ENCODE measurements at regions not wholly inside any gene's neighbourhood (a gene's known extent, or its start where the extent isn't known, plus 50 kb on each side); places are given as distances from the start of the nearest gene placed in this dataset.
"Not testable (repeated sequence)": the region's sequence is repeated elsewhere in the genome, so short reads cannot be mapped to it uniquely, and the experiment has no call there.

DNA sequence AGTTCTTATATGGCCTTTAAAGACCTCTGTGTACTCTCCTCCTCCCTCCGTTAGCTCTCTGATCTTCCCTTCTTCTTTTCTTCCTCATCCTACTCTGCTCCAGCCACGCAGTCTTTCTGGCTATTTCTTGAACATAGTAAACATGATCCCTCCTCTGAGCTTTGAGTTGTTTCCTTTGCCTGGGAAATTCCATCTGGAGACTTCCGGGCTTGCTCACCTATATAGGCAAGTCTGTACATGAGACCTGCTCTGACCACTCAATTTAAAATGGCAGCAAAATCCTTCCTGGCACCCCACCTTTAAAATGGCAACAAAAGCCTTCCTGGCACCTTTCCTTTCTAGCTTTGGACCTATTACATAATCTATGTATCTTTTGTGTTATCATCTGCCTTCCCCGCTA, 517.6 kb downstream of the TTLL7 start:
- H3K36me3 ChIP-seq; H3K4me3 ChIP-seq; H3K27me3 ChIP-seq; DNase-seq (ENCODE audit: extremely low spot score); H3K9me3 ChIP-seq; H3K27ac ChIP-seq (replicated peaks in 1 of 4); H3K4me1 ChIP-seq; intact Hi-C loops (cut with DNase I): not testable (repeated sequence)
- WGBS = 95% methylated on average over 3 of the region's 4 CpGs

DNA sequence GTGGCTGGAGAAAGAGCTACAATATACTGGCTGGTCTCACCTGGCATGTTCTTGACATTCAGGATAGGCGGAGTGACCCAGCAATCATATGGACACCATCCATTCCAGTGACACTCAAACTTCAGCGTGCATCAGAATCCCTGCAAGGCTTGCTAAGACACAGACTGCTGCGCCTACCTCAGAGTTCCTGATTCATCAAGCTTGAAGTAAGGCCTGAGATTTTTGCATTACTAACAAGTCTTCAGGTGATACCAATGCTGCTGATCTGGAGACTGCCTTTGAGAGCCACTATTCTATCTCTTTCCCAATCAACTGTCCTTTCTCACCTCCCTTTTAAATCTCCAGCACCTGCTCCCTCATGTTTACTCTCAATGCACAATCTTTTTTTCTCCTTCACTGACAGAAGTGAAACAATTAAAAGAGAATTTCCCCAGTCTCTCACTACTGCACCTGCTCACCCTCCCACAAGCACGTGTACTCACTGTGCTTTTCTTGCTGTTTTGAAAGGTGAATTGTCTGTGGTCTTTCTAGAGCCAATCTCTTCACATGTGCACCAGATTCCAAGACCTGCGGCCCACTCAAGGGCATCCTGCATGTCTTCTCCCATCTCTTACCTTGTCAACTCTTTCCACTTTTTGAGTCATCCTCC, 519.2 kb downstream of the TTLL7 start:
- H3K36me3 ChIP-seq; H3K9me3 ChIP-seq; H3K27ac ChIP-seq (replicated peaks in 1 of 4); H3K27me3 ChIP-seq; H3K4me1 ChIP-seq; DNase-seq (ENCODE audit: extremely low spot score); intact Hi-C loops (cut with DNase I); H3K4me3 ChIP-seq: not testable (repeated sequence)
- 94% methylated on average over 4 of the region's 5 CpGs for WGBS

DNA sequence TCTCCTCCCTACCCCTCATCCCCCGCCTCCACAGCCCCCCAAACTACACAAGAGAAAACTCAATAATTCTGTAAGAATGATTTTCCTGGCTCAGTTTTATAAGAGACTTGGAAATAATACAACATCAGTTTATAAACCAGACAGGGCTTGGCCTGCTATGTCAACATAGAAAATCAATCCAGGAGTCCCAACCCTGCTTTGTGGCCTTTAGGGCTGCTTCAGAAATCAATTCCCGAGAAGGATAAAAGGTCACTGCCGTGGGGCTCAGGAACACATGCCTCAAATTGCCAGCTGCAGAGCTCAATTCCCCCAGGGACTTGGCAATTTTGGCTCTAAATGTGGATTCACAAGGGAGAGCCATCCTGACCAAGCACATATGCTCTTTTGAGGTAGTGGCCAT, 520.8 kb downstream of the TTLL7 start:
- intact Hi-C loops (cut with DNase I); H3K9me3 ChIP-seq; DNase-seq (ENCODE audit: extremely low spot score); H3K4me1 ChIP-seq; H3K27me3 ChIP-seq; H3K27ac ChIP-seq (replicated peaks in 1 of 4); H3K4me3 ChIP-seq; H3K36me3 ChIP-seq: not testable (repeated sequence)
- WGBS = 60% methylated on average over 3 of the region's 3 CpGs

DNA sequence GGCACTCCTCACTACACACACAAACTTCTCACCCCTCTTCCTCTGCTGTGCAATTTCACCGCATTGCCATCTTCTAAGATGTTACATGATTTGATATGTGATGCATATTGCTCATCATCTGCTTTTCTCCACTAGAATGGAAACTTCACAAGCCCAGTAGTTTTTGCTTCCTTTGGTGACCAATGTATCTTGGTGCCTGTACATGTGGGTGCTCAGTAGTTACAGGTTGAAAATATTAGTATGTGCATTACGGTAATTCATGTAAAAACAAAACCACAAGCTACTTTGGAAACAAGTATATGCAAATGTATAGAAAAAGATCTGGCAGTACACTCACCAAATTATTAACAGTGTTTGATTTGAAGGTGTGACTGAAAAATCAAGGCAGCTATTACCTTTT, 522.4 kb downstream of the TTLL7 start:
- H3K27ac ChIP-seq (replicated peaks in 1 of 4); H3K27me3 ChIP-seq; H3K36me3 ChIP-seq; DNase-seq (ENCODE audit: extremely low spot score); H3K4me1 ChIP-seq; intact Hi-C loops (cut with DNase I); H3K4me3 ChIP-seq; H3K9me3 ChIP-seq: not testable (repeated sequence)
- 92% methylated on average over 2 of the region's 2 CpGs for WGBS

DNA sequence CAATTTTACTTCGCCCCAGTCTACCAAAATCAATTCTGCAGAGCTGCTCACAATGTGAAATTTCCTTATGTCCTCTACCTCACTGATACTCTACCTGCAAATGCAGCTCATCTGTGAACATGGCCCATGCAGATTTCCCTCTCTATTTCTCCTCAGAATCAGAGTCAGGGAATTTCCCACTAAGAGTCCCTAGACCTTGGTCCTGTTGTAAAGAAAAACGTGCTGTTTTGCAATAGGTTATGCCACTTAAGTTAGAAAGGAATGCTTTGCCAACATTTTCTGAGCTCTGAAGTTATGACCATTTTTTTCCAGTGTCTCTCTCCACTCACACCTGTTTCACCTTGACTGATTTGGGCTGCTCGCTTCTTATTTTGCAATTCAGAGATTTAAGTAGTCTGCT, 524.0 kb downstream of the TTLL7 start:
- DNase-seq (ENCODE audit: extremely low spot score); H3K27ac ChIP-seq (replicated peaks in 1 of 4); H3K4me1 ChIP-seq; H3K36me3 ChIP-seq; H3K4me3 ChIP-seq; H3K27me3 ChIP-seq; intact Hi-C loops (cut with DNase I); H3K9me3 ChIP-seq: not testable (repeated sequence)
- 77% methylated on average over 3 of the region's 3 CpGs for WGBS

DNA sequence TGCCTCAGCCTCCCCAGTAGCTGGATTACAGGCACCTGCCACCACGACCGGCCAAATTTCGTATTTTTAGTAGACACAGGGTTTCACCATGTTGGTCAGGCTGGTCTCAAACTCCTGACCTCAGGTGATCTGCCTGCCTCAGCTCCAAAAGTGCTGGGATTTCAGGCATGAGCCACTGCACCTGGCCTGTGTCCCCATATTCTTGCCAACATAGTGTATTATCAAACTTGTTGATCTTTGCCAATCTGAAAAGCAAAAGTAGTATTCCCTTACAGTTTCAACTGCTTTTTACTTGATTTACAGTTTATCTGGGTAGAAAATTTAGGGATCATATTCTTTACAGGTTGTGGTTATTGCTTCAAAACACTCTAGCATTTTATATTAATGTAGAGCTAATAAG, 524.9 kb downstream of the TTLL7 start:
- H3K27me3 ChIP-seq; DNase-seq (ENCODE audit: extremely low spot score); H3K4me3 ChIP-seq; H3K27ac ChIP-seq (replicated peaks in 1 of 4); H3K9me3 ChIP-seq; H3K36me3 ChIP-seq; H3K4me1 ChIP-seq; intact Hi-C loops (cut with DNase I): not testable (repeated sequence)
- 80% methylated on average over 3 of the region's 3 CpGs for WGBS

DNA sequence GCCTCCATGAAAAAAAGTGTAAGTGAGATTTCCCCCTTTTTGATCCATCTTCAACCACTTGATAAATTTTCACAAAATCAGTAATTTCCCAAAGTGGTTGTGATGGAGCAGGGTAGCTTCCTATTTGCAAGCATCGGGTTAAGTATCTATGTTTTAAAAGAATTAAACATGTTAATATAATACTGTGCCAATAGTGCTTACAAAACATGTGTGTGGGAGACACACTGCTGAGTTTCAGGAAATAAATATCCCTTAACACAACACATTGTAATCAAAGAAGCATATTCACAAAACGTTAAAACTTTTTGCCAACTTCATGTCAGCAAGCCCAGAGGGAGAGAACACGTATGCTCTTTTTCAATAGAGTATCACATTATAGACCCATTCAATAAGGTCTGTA, 526.9 kb downstream of the TTLL7 start:
- intact Hi-C loops (cut with DNase I); H3K4me1 ChIP-seq; H3K27ac ChIP-seq (replicated peaks in 1 of 4); H3K27me3 ChIP-seq; DNase-seq (ENCODE audit: extremely low spot score); H3K36me3 ChIP-seq; H3K9me3 ChIP-seq; H3K4me3 ChIP-seq: not testable (repeated sequence)
- 45% methylated on average over 3 of the region's 3 CpGs for WGBS

DNA sequence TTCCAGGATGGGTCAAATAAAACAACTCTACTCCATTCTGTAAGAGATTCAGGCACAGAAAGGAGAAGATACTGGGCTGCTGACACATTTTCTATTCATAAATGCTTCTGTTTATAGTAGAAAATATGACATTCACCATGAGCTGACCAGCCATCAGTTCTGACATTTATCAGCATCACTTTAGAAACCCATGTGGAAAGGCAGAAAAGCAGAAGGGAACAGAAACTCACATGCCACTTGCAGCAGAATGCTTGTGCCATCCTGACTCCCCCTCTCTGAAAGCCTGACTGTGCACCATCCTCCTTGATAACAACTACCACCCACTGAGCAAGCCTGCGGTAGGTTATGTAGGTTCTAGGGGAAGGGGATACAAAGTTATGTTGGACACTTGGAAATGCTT, 527.7 kb downstream of the TTLL7 start:
- WGBS = 86% methylated on average over 1 of the region's 1 CpG
- H3K27me3 ChIP-seq; DNase-seq (ENCODE audit: extremely low spot score); H3K4me3 ChIP-seq; H3K36me3 ChIP-seq; intact Hi-C loops (cut with DNase I); H3K9me3 ChIP-seq; H3K4me1 ChIP-seq; H3K27ac ChIP-seq (replicated peaks in 1 of 4): not testable (repeated sequence)

DNA sequence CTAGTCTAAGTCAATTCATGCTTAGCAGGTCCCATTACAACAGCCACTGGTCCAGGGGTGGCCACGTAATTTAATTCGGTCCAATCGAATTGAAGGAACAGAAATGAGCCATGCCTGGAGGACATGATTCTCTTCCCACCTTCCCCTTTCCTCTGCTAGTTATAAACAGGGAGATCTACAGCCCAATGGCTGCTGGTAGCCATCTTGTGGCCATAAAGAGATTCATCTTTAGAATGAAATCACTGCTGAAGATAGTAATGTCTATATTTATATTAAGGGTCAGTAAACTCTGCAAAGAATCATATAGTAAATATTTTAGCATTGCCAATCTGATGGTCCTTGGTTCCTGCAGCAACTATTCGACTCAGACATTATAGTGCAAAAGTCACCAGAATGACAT, 530.6 kb downstream of the TTLL7 start:
- H3K36me3 ChIP-seq; H3K27ac ChIP-seq (replicated peaks in 1 of 4); H3K27me3 ChIP-seq; H3K4me3 ChIP-seq; H3K9me3 ChIP-seq; intact Hi-C loops (cut with DNase I); DNase-seq (ENCODE audit: extremely low spot score); H3K4me1 ChIP-seq: not testable (repeated sequence)
- WGBS = 96% methylated on average over 4 of the region's 4 CpGs

DNA sequence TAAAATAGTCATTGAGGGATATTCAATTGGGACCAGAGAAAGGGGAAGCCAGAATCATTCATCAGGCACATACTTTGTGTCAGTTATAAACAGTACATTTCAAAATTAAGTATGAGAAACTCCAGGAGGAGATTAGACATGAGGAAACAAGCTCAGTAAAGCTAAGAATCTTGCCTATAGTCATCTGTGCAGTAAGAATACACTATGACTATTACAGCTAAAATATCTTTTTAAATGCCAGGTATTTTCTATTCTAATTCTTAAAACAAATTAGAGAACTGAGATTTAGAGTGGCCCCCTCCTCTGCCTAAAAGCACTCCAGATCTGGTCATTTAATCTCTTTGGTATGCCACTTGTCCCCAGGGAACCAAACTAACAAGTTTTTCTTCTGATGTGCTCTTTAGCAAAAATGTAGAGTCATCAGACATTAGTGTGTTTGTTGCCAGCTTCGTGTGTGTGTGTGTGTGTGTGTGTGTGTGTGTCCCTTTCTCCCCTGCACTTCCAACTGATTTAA, 541.1 kb downstream of the TTLL7 start:
- DNase-seq (ENCODE audit: extremely low spot score); H3K36me3 ChIP-seq; H3K27ac ChIP-seq (replicated peaks in 1 of 4); intact Hi-C loops (cut with DNase I); H3K9me3 ChIP-seq; H3K4me3 ChIP-seq; H3K27me3 ChIP-seq: not testable (repeated sequence)
- 20% methylated on average over 1 of the region's 1 CpG for WGBS
- peaks cover 5 to 32% (median 24%) of the 10 kb centered on the region in 4 donors for H3K4me1 ChIP-seq

DNA sequence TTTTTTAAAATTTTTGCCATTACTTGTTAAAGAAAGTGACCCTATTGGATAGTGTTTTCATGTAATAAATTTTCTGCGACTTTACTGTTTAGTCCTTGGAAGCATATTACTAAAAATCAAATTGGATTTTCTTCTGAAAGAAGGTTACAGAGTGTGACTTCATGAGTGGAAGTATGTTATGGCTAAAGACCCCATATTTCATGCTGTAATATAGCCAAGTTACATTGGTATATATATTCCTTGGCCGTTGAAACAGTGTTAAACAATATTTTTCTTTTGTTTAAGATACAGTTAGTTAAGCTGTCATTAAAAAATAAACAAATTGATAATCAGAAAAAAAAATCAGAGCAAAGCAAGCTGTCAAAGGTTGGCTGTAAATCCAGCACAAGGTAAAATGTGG, 541.7 kb downstream of the TTLL7 start:
- not testable (repeated sequence) for H3K4me3 ChIP-seq; DNase-seq (ENCODE audit: extremely low spot score)
- 46% methylated on average over 2 of the region's 2 CpGs for WGBS

DNA sequence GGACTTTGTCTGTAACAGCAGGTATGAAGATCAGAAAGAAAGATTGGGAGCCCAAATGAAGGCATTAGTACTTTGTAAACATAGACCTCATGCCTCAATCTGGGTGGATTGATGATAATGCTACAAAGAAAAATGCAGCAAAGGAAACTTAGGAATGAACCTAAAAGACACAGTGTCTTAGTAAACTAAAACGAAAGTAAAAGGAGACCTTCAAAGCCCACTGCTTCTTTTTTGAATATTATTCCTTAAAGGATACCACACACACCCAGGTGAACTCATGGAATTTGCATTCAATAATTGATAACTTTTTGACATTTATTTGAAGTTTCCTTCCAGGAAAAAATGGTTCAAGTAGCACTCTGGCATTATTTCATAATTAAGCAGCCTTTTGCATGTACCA, 543.2 kb downstream of the TTLL7 start:
- H3K9me3 ChIP-seq; H3K4me3 ChIP-seq; intact Hi-C loops (cut with DNase I); H3K36me3 ChIP-seq; H3K27me3 ChIP-seq; DNase-seq (ENCODE audit: extremely low spot score); H3K27ac ChIP-seq (replicated peaks in 1 of 4): not testable (repeated sequence)
- WGBS = 22% methylated on average over 1 of the region's 1 CpG
- peaks cover 5 to 32% (median 24%) of the 10 kb centered on the region in 4 donors for H3K4me1 ChIP-seq

More for the DNA sequence above, 541.7 kb downstream of the TTLL7 start:
- intact Hi-C loops (cut with DNase I); H3K27ac ChIP-seq (replicated peaks in 1 of 4); H3K36me3 ChIP-seq; H3K9me3 ChIP-seq; H3K27me3 ChIP-seq: not testable (repeated sequence)
- peaks cover 5 to 32% (median 24%) of the 10 kb centered on the region in 4 donors for H3K4me1 ChIP-seq

DNA sequence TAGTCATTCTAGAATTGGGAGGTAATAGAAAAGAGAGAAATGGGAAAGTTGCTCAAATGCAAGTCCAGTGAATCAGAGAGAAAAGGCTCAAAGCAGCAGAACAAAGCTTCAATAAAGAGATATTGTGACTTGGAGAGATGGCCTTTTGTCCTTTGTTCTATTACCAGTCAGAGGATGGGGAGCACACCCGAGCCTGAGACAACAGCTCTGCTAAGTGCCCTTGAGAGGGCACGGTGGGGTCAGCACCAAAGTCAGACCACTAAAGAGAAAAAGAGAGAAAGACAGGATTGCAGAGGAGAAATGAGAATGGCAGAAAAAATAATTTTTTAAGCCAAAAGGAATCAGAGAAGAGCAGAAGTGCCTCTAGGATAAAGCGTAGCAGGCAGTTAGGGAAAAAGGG, 553.1 kb downstream of the TTLL7 start:
- H3K4me3 ChIP-seq; H3K4me1 ChIP-seq; intact Hi-C loops (cut with DNase I); H3K27me3 ChIP-seq; H3K36me3 ChIP-seq; H3K27ac ChIP-seq (replicated peaks in 1 of 4); H3K9me3 ChIP-seq; DNase-seq (ENCODE audit: extremely low spot score): not testable (repeated sequence)
- WGBS = 78% methylated on average over 2 of the region's 3 CpGs
